ENCODE measurements at regions not wholly inside any gene's neighbourhood (a gene's known extent, or its start where the extent isn't known, plus 50 kb on each side); places are given as distances from the start of the nearest gene placed in this dataset.

- ATAC-seq (ENCODE audit: low read depth) (no peak), DNase-seq (no peak)
- H3K4me1 Mint-ChIP-seq = no peaks in the 10 kb centered on the region
- no peaks in the 10 kb centered on the region for H3K27me3 Mint-ChIP-seq
- peaks cover 16% of the 10 kb centered on the region for H3K9me3 Mint-ChIP-seq
- POLR2A ChIA-PET = no interaction called here
- no peak for TF ChIP-seq CTCF (IDR thresholded peaks at IDR 0.05)
- CTCF ChIA-PET = no interaction called here
- intact Hi-C loops (cut with micrococcal nuclease) = no loop called here
- no peak overlapping the region for H3K27ac Mint-ChIP-seq
- no peak overlapping the region for H3K4me3 Mint-ChIP-seq
- H3K36me3 Mint-ChIP-seq (ENCODE audit: low read depth) = no peaks in the 10 kb centered on the region
Observed at GRCh38 chr11:60592601-60593000, 77.4 kb downstream of the MS4A13 start.

- POLR2A ChIA-PET = interaction anchor here (0.6 kb wide), 1 partner anchor 139 kb away, joined by 4 read pairs; no protein-coding TSS in a partner anchor
- H3K36me3 Mint-ChIP-seq (ENCODE audit: low read depth) = no peaks in the 10 kb centered on the region
- no peaks in the 10 kb centered on the region for H3K27me3 Mint-ChIP-seq
- no peak overlapping the region for H3K27ac Mint-ChIP-seq
- H3K4me1 Mint-ChIP-seq = no peaks in the 10 kb centered on the region
- H3K9me3 Mint-ChIP-seq = peaks cover 18% of the 10 kb centered on the region
- intact Hi-C loops (cut with micrococcal nuclease) = no loop called here
- H3K4me3 Mint-ChIP-seq = no peak overlapping the region
- DNase-seq = no peak
- CTCF ChIA-PET = no interaction called here
- ATAC-seq (ENCODE audit: low read depth) = no peak
- TF ChIP-seq CTCF (IDR thresholded peaks at IDR 0.05) = no peak
Observed at GRCh38 chr11:60594998-60595642, 79.9 kb downstream of the MS4A13 start.

- ChIA-PET CTCF (interaction anchor here (1.6 kb wide), 1 partner anchor 11 kb away, joined by 3 read pairs; no protein-coding TSS in a partner anchor), POLR2A (no interaction called here)
- no peak for TF ChIP-seq CTCF (IDR thresholded peaks at IDR 0.05)
- no peak for DNase-seq
- Mint-ChIP-seq H3K36me3 (ENCODE audit: low read depth) (no peaks in the 10 kb centered on the region), H3K4me3 (no peak overlapping the region), H3K27me3 (peaks cover 7% of the 10 kb centered on the region), H3K9me3 (no peaks in the 10 kb centered on the region), H3K4me1 (no peaks in the 10 kb centered on the region), H3K27ac (no peak overlapping the region)
- no peak for ATAC-seq (ENCODE audit: low read depth)
- intact Hi-C loops (cut with micrococcal nuclease) = no loop called here
Observed at GRCh38 chr11:60607483-60607882, 91.9 kb upstream of the MS4A8 start.

- peaks cover 9% of the 10 kb centered on the region for H3K27me3 Mint-ChIP-seq
- no peak overlapping the region for H3K4me3 Mint-ChIP-seq
- DNase-seq (no peak), ATAC-seq (ENCODE audit: low read depth) (no peak)
- POLR2A ChIA-PET = interaction anchor here (0.7 kb wide), 1 partner anchor 142 kb away, joined by 4 read pairs; no protein-coding TSS in a partner anchor
- no peak overlapping the region for H3K27ac Mint-ChIP-seq
- no peak for TF ChIP-seq CTCF (IDR thresholded peaks at IDR 0.05)
- no peaks in the 10 kb centered on the region for H3K36me3 Mint-ChIP-seq (ENCODE audit: low read depth)
- no peaks in the 10 kb centered on the region for H3K9me3 Mint-ChIP-seq
- H3K4me1 Mint-ChIP-seq = no peaks in the 10 kb centered on the region
- CTCF ChIA-PET = interaction anchor here (1.2 to 1.3 kb wide), 3 partner anchors 8 to 246 kb away, joined by 3 to 4 read pairs (median 4); no protein-coding TSS in a partner anchor
- intact Hi-C loops (cut with micrococcal nuclease) = no loop called here
Observed at GRCh38 chr11:60609632-60610031, 89.8 kb upstream of the MS4A8 start.

- Mint-ChIP-seq H3K27ac (no peak overlapping the region), H3K36me3 (ENCODE audit: low read depth) (no peaks in the 10 kb centered on the region), H3K9me3 (no peaks in the 10 kb centered on the region), H3K4me3 (no peak overlapping the region), H3K27me3 (peaks cover 9% of the 10 kb centered on the region), H3K4me1 (no peaks in the 10 kb centered on the region)
- CTCF ChIA-PET = interaction anchor here (0.9 kb wide), 1 partner anchor 263 kb away, joined by 3 read pairs; no protein-coding TSS in a partner anchor
- ATAC-seq (ENCODE audit: low read depth) = no peak
- POLR2A ChIA-PET = no interaction called here
- TF ChIP-seq CTCF (IDR thresholded peaks at IDR 0.05) = no peak
- intact Hi-C loops (cut with micrococcal nuclease) = no loop called here
- no peak for DNase-seq
Observed at GRCh38 chr11:60610702-60611101, 88.7 kb upstream of the MS4A8 start.
